GDM1 (cell line): ENCODE measurements at regions not wholly inside any gene's neighbourhood (a gene's known extent, or its start where the extent isn't known, plus 50 kb on each side); places are given as distances from the start of the nearest gene placed in this dataset.
"Not testable (repeated sequence)": the region's sequence is repeated elsewhere in the genome, so short reads cannot be mapped to it uniquely, and the experiment has no call there.

Experiments
- DNase-seq: peaks from one replicate; lab custom pipeline; 2025; lab: John Stamatoyannopoulos, UW

GRCh38 chr3:107942951-107943749 lies 147.7 kb downstream of the CD47 start:
- DNase-seq, result no peak

- DNase-seq, result no peak
Measured at GRCh38 chr3:107942244-107942643, 148.6 kb downstream of the CD47 start.

- no peak for DNase-seq
Measured at GRCh38 chr3:107939691-107940442, 151.0 kb downstream of the CD47 start.

- no peak for DNase-seq
Measured at GRCh38 chr3:107938143-107938542, 152.7 kb downstream of the CD47 start.

GRCh38 chr3:107934808-107935207 lies 156.0 kb downstream of the CD47 start:
- DNase-seq, result no peak

GRCh38 chr3:107933450-107933849 lies 157.4 kb downstream of the CD47 start:
- DNase-seq, result no peak

- no peak for DNase-seq
Measured at GRCh38 chr3:107931326-107931725, 159.5 kb downstream of the CD47 start.

GRCh38 chr3:107929088-107929487 lies 161.7 kb downstream of the CD47 start:
- DNase-seq, result no peak

GRCh38 chr3:107928084-107928445 lies 162.8 kb downstream of the CD47 start:
- no peak for DNase-seq

- DNase-seq, result no peak
Measured at GRCh38 chr3:107927361-107928083, 163.3 kb downstream of the CD47 start.

GRCh38 chr3:107925851-107926250 lies 165.0 kb downstream of the CD47 start:
- DNase-seq, result no peak

- no peak for DNase-seq
Measured at GRCh38 chr3:107921038-107921437, 169.8 kb downstream of the CD47 start.

GRCh38 chr3:107920538-107920937 lies 170.3 kb downstream of the CD47 start:
- no peak for DNase-seq

GRCh38 chr3:107919239-107919638 lies 171.6 kb downstream of the CD47 start:
- no peak for DNase-seq

- no peak for DNase-seq
Measured at GRCh38 chr3:107916171-107916570, 174.7 kb downstream of the CD47 start.

GRCh38 chr3:107915706-107916105 lies 175.1 kb downstream of the CD47 start:
- no peak for DNase-seq

GRCh38 chr3:107913701-107914100 lies 177.1 kb downstream of the CD47 start:
- no peak for DNase-seq

GRCh38 chr3:107911337-107912000 lies 179.4 kb downstream of the CD47 start:
- DNase-seq, result no peak

GRCh38 chr3:107910713-107911259 lies 180.0 kb downstream of the CD47 start:
- no peak for DNase-seq

GRCh38 chr3:107909583-107909982 lies 181.2 kb downstream of the CD47 start:
- DNase-seq, result not testable (repeated sequence)

GRCh38 chr3:107907996-107908395 lies 182.8 kb downstream of the CD47 start:
- no peak for DNase-seq

- DNase-seq, result no peak
Measured at GRCh38 chr3:107904536-107905066, 186.2 kb downstream of the CD47 start.
